B cell (primary cell): ENCODE measurements at regions not wholly inside any gene's neighbourhood (a gene's known extent, or its start where the extent isn't known, plus 50 kb on each side); places are given as distances from the start of the nearest gene placed in this dataset.

Experiments used
- ATAC-seq: fragments of 200-7000 bp; cut with Tn5 transposase; one replicate; pipeline ENCODE4 v1.10.0; 2021; ENCODE audit warnings: low read depth, mild to moderate bottlenecking, moderate number of reproducible peaks, moderate library complexity
- CTCF ChIA-PET: fragments of 350-600 bp; sonication (Branson Sonifier 250); formaldehyde crosslinking; loops from one replicate; lab custom pipeline; 2021; ENCODE audit warnings: antibody characterized with exemption, inconsistent platforms; lab: Charles Lee
- POLR2A ChIA-PET: fragments of 350-600 bp; sonication (Branson Sonifier 250); formaldehyde crosslinking; loops from one replicate; lab custom pipeline; 2021; ENCODE audit warnings: antibody characterized with exemption; lab: Charles Lee
- DNase-seq: peaks from one replicate; pipeline ENCODE4 v3.0.0; 2013
- H2AFZ ChIP-seq: 2 replicates; pipeline ENCODE4 v1.6.1; 2012; ENCODE audit warnings: mild to moderate bottlenecking, low read depth, low read length; ENCODE audit not compliant: insufficient read depth, poor library complexity, severe bottlenecking
- H3K27ac ChIP-seq, 2 donors: 1 replicate in 1 of 2; 2 replicates in 1 of 2; pipeline ENCODE4 v1.5.1; 2012 to 2013; ENCODE audit warnings: low read length in 2 of 2, mild to moderate bottlenecking in 2 of 2, moderate library complexity in 1 of 2
- H3K27me3 ChIP-seq, 4 experiments: fragments of 200-600 bp in 1 of 4; sonication (generic) in 1 of 4; replicated peaks in 1 of 4; 1 replicate in 2 of 4; 2 replicates in 2 of 4; pipeline versions ENCODE4 v1.6.1 to v1.7.0; 2013 to 2016; ENCODE audit warnings: low read length in 3 of 4, mild to moderate bottlenecking in 2 of 4, mixed read lengths in 1 of 4, moderate library complexity in 1 of 4; ENCODE audit not compliant: insufficient read depth in 4 of 4, control insufficient read depth in 3 of 4; ENCODE audit errors: control extremely low read depth in 1 of 4
- H3K36me3 ChIP-seq, 2 experiments: replicated peaks in 1 of 2; 1 replicate in 1 of 2; 2 replicates in 1 of 2; pipeline versions ENCODE4 v1.6.1 to v1.7.1; 2013; ENCODE audit warnings: low read length in 1 of 2; ENCODE audit not compliant: insufficient read depth in 2 of 2, control insufficient read depth in 1 of 2; ENCODE audit errors: control extremely low read depth in 1 of 2, extremely low read depth in 1 of 2
- H3K4me1 ChIP-seq, 2 donors: fragments of 200-600 bp in 1 of 2; sonication (generic) in 1 of 2; 1 replicate in 1 of 2; 2 replicates in 1 of 2; pipeline versions ENCODE4 v1.5.1 to v1.6.1; 2013 to 2017; ENCODE audit warnings: low read length in 2 of 2; ENCODE audit not compliant: control insufficient read depth in 2 of 2, insufficient read depth in 2 of 2
- H3K4me2 ChIP-seq: replicated peaks from 2 replicates; pipeline ENCODE3; 2012; ENCODE audit warnings: mild to moderate bottlenecking, low read depth, low read length; ENCODE audit not compliant: poor library complexity, severe bottlenecking
- H3K4me3 ChIP-seq, 5 experiments: fragments of 200-600 bp in 1 of 5; sonication (generic) in 1 of 5; 1 replicate in 3 of 5; 2 replicates in 2 of 5; pipeline versions ENCODE4 v1.5.1 to v1.7.0; 2011 to 2016; ENCODE audit warnings: low read length in 4 of 5, mild to moderate bottlenecking in 4 of 5, low read depth in 2 of 5, control low read depth in 1 of 5, moderate library complexity in 1 of 5; ENCODE audit not compliant: insufficient read depth in 1 of 5; ENCODE audit errors: control extremely low read depth in 1 of 5, extremely low read depth in 1 of 5
- H3K79me2 ChIP-seq: fragments of 200-600 bp; sonication (generic); one replicate; pipeline ENCODE4 v1.6.0; 2016; ENCODE audit warnings: low read length; ENCODE audit not compliant: control insufficient read depth, insufficient read depth
- H3K9ac ChIP-seq: fragments of 200-600 bp; sonication (generic); 2 replicates; pipeline ENCODE4 v1.6.1; 2017; ENCODE audit warnings: mild to moderate bottlenecking, low read length, moderate library complexity
- H3K9me3 ChIP-seq, 3 donors: one replicate each; pipeline versions ENCODE4 v1.6.1 to v1.7.1; 2013; ENCODE audit warnings: low read length in 2 of 3; ENCODE audit not compliant: control insufficient read depth in 2 of 3, insufficient read depth in 1 of 3; ENCODE audit errors: control extremely low read depth in 1 of 3
- H4K20me1 ChIP-seq: 2 replicates; pipeline ENCODE4 v1.6.0; 2012; ENCODE audit warnings: mild to moderate bottlenecking, low read length; ENCODE audit not compliant: insufficient read depth, control insufficient read depth, poor library complexity, severe bottlenecking
- H3K27ac Mint-ChIP-seq: one replicate; pipeline ENCODE4 v1.8.0; 2021; ENCODE audit warnings: mixed read lengths
- H3K27me3 Mint-ChIP-seq: one replicate; pipeline ENCODE4 v1.8.0; 2021; ENCODE audit warnings: mixed read lengths
- H3K4me1 Mint-ChIP-seq: one replicate; pipeline ENCODE4 v1.8.0; 2021; ENCODE audit warnings: mixed read lengths
- H3K4me3 Mint-ChIP-seq: one replicate; pipeline ENCODE4 v1.8.0; 2021; ENCODE audit warnings: mixed read lengths
- H3K9me3 Mint-ChIP-seq: one replicate; pipeline ENCODE4 v1.8.0; 2022; ENCODE audit warnings: mixed read lengths; ENCODE audit not compliant: insufficient read depth
- CTCF ChIP-seq: fragments of 200-600 bp; IDR thresholded peaks from one replicate; pipeline ENCODE4 v1.8.0; 2022; ENCODE audit warnings: antibody characterized with exemption, mild to moderate bottlenecking
- EZH2 ChIP-seq: IDR thresholded peaks from 2 replicates; pipeline ENCODE4 v1.6.1; 2012; ENCODE audit warnings: borderline replicate concordance, low read depth, mild to moderate bottlenecking, moderate library complexity, low read length; ENCODE audit not compliant: insufficient read depth, poor library complexity, severe bottlenecking
- WGBS: methylation state at CpG from one replicate; pipeline ENCODE4 v1.1.5; 2013; ENCODE audit warnings: missing lambda C conversion rate; ENCODE audit not compliant: insufficient coverage; 5-methylcytosine and 5-hydroxymethylcytosine counted together
- intact Hi-C: fragments of 100-400 bp; cut with micrococcal nuclease; formaldehyde crosslinking; loops from one replicate; pipeline ENCODE4 v1.10.0; 2022

- WGBS, result 70% methylated on average over 2 of the region's 4 CpGs
- CTCF ChIA-PET, result no interaction called here
These were observed 90.3 kb downstream of the TMEM168 start for GRCh38 chr7:112699725-112700513.

More at GRCh38 chr7:112699725-112700513, 90.3 kb downstream of the TMEM168 start:
- Mint-ChIP-seq H3K4me1 (no peaks in the 10 kb centered on the region), H3K27me3 (peaks cover 14% of the 10 kb centered on the region), H3K4me3 (no peak overlapping the region), H3K9me3 (peaks cover 1% of the 10 kb centered on the region), H3K27ac (no peak overlapping the region)
- Histone ChIP-seq H4K20me1 (no peaks in the 10 kb centered on the region), H3K4me3 (no peak overlapping the region), H3K79me2 (no peaks in the 10 kb centered on the region), H3K4me1 (no peaks in the 10 kb centered on the region), H3K27me3 (peaks cover 0 to 4% (median 0%) of the 10 kb centered on the region in 4 experiments), H3K9ac (no peak overlapping the region), H2AFZ (no peak overlapping the region), H3K9me3 (peaks cover 0 to 6% (median 0%) of the 10 kb centered on the region in 3 donors), H3K27ac (no peak overlapping the region), H3K36me3 (no peaks in the 10 kb centered on the region), H3K4me2 (no peak overlapping the region)
- no peak for DNase-seq
- intact Hi-C loops, result no loop called here
- POLR2A ChIA-PET, result no interaction called here
- no peak for ATAC-seq
- TF ChIP-seq CTCF (no peak), EZH2 (no peak)
